ENCODE measurements at regions not wholly inside any gene's neighbourhood (a gene's known extent, or its start where the extent isn't known, plus 50 kb on each side); places are given as distances from the start of the nearest gene placed in this dataset.
"Not testable (repeated sequence)": the region's sequence is repeated elsewhere in the genome, so short reads cannot be mapped to it uniquely, and the experiment has no call there.

GRCh38 chr5:102554082-102554481 lies 55.3 kb upstream of the SLCO6A1 start:
- no peak for DNase-seq

- DNase-seq, result peak; percentile 5
These were observed 55.9 kb upstream of the SLCO6A1 start for GRCh38 chr5:102554728-102555127.

GRCh38 chr5:102561894-102562760 lies 63.3 kb upstream of the SLCO6A1 start:
- no peak for DNase-seq

- DNase-seq, result no peak
These were observed 71.9 kb upstream of the SLCO6A1 start for GRCh38 chr5:102570747-102571146.

GRCh38 chr5:102578362-102578761 lies 79.6 kb upstream of the SLCO6A1 start:
- DNase-seq, result no peak

- DNase-seq, result no peak
These were observed 80.6 kb upstream of the SLCO6A1 start for GRCh38 chr5:102579379-102579778.

- no peak for DNase-seq
These were observed 82.2 kb upstream of the SLCO6A1 start for GRCh38 chr5:102581011-102581410.

GRCh38 chr5:102582696-102583095 lies 83.9 kb upstream of the SLCO6A1 start:
- no peak for DNase-seq

GRCh38 chr5:102583276-102584124 lies 84.7 kb upstream of the SLCO6A1 start:
- peak; percentile 78 for DNase-seq

- no peak for DNase-seq
These were observed 90.9 kb upstream of the SLCO6A1 start for GRCh38 chr5:102589661-102590060.

- no peak for DNase-seq
These were observed 91.7 kb upstream of the SLCO6A1 start for GRCh38 chr5:102590467-102590866.

- no peak for DNase-seq
These were observed 92.8 kb upstream of the SLCO6A1 start for GRCh38 chr5:102591650-102592049.

GRCh38 chr5:102592586-102592985 lies 93.8 kb upstream of the SLCO6A1 start:
- DNase-seq, result not testable (repeated sequence)

- no peak for DNase-seq
These were observed 95.4 kb upstream of the SLCO6A1 start for GRCh38 chr5:102594192-102594591.

- no peak for DNase-seq
These were observed 96.5 kb upstream of the SLCO6A1 start for GRCh38 chr5:102595332-102595731.

- DNase-seq, result no peak
These were observed 97.3 kb upstream of the SLCO6A1 start for GRCh38 chr5:102596113-102596512.

- no peak for DNase-seq
These were observed 98.2 kb upstream of the SLCO6A1 start for GRCh38 chr5:102596951-102597350.

GRCh38 chr5:102599289-102599688 lies 100.5 kb upstream of the SLCO6A1 start:
- no peak for DNase-seq

GRCh38 chr5:102600964-102601363 lies 102.2 kb upstream of the SLCO6A1 start:
- peak; percentile 10 for DNase-seq

GRCh38 chr5:102603670-102604069 lies 104.9 kb upstream of the SLCO6A1 start:
- DNase-seq, result no peak

GRCh38 chr5:102608414-102608813 lies 109.6 kb upstream of the SLCO6A1 start:
- no peak for DNase-seq

- no peak for DNase-seq
These were observed 112.5 kb upstream of the SLCO6A1 start for GRCh38 chr5:102611312-102611711.

GRCh38 chr5:102613661-102614060 lies 114.9 kb upstream of the SLCO6A1 start:
- no peak for DNase-seq

All from NCI-H1105 treated with DMSO at 0.1 percent for 48 hours (cell line).